ACC112 (cell line): ENCODE measurements at regions not wholly inside any gene's neighbourhood (a gene's known extent, or its start where the extent isn't known, plus 50 kb on each side); places are given as distances from the start of the nearest gene placed in this dataset.
"Not testable (repeated sequence)": the region's sequence is repeated elsewhere in the genome, so short reads cannot be mapped to it uniquely, and the experiment has no call there.

Experiments used
- H2AFZ ChIP-seq: fragments of 200-600 bp; sonication (generic); one replicate; pipeline ENCODE4 v1.6.0; 2017; ENCODE audit warnings: antibody characterized with exemption, low read length; ENCODE audit not compliant: unreplicated experiment
- H3K27ac ChIP-seq: fragments of 200-600 bp; sonication (generic); 2 replicates; pipeline ENCODE4 v1.5.1; 2014; ENCODE audit warnings: low read depth, mild to moderate bottlenecking, antibody characterized with exemption, low read length, moderate library complexity
- H3K27me3 ChIP-seq: fragments of 200-600 bp; sonication (generic); 2 replicates; pipeline ENCODE4 v1.6.1; 2014; ENCODE audit warnings: mild to moderate bottlenecking, antibody characterized with exemption, low read length, moderate library complexity, mixed read lengths; ENCODE audit not compliant: insufficient read depth
- H3K36me3 ChIP-seq: fragments of 200-600 bp; sonication (generic); 2 replicates; pipeline ENCODE4 v1.6.1; 2016; ENCODE audit warnings: mild to moderate bottlenecking, antibody characterized with exemption, low read length, moderate library complexity, mixed read lengths; ENCODE audit not compliant: insufficient read depth
- H3K4me1 ChIP-seq: fragments of 200-600 bp; sonication (generic); one replicate; pipeline ENCODE4 v1.6.1; 2016; ENCODE audit warnings: low read length, mixed read lengths; ENCODE audit not compliant: insufficient read depth, unreplicated experiment, control insufficient read depth
- H3K4me3 ChIP-seq: fragments of 200-600 bp; sonication (generic); 2 replicates; pipeline ENCODE4 v1.5.1; 2014; ENCODE audit warnings: mild to moderate bottlenecking, low read depth, low read length
- H3K79me2 ChIP-seq: fragments of 200-600 bp; sonication (generic); one replicate; pipeline ENCODE4 v1.6.0; 2016; ENCODE audit warnings: low read length; ENCODE audit not compliant: control insufficient read depth, unreplicated experiment, insufficient read depth

- H3K36me3 ChIP-seq: no peaks in the 10 kb centered on the region
- H3K79me2 ChIP-seq: no peaks in the 10 kb centered on the region
- H3K4me1 ChIP-seq: peaks cover 24% of the 10 kb centered on the region
- no peak overlapping the region for H3K27ac ChIP-seq
- no peak overlapping the region for H2AFZ ChIP-seq
- no peak overlapping the region for H3K4me3 ChIP-seq
- H3K27me3 ChIP-seq: no peaks in the 10 kb centered on the region
These were observed 70.8 kb upstream of the TEAD1 start for GRCh38 chr11:12603143-12604088.

GRCh38 chr11:12604557-12605153 is 69.6 kb upstream of the TEAD1 start:
- H3K27me3 ChIP-seq: no peaks in the 10 kb centered on the region
- no peaks in the 10 kb centered on the region for H3K79me2 ChIP-seq
- no peak overlapping the region for H2AFZ ChIP-seq
- peaks cover 17% of the 10 kb centered on the region for H3K4me1 ChIP-seq
- no peak overlapping the region for H3K27ac ChIP-seq
- no peak overlapping the region for H3K4me3 ChIP-seq
- H3K36me3 ChIP-seq: no peaks in the 10 kb centered on the region

GRCh38 chr11:12606597-12606996 is 67.6 kb upstream of the TEAD1 start:
- Histone ChIP-seq H3K4me3 (no peak overlapping the region), H2AFZ (no peak overlapping the region), H3K27me3 (no peaks in the 10 kb centered on the region), H3K79me2 (no peaks in the 10 kb centered on the region), H3K4me1 (peaks cover 17% of the 10 kb centered on the region), H3K27ac (peak overlapping the region; percentile 50), H3K36me3 (no peaks in the 10 kb centered on the region)

GRCh38 chr11:12608678-12609077 is 65.5 kb upstream of the TEAD1 start:
- H3K27me3 ChIP-seq, H3K79me2 ChIP-seq, H3K27ac ChIP-seq, H3K36me3 ChIP-seq, H2AFZ ChIP-seq, H3K4me3 ChIP-seq: not testable (repeated sequence)
- H3K4me1 ChIP-seq: peaks cover 14% of the 10 kb centered on the region

GRCh38 chr11:12611352-12611751 is 62.9 kb upstream of the TEAD1 start:
- H3K4me1 ChIP-seq: peaks cover 6% of the 10 kb centered on the region
- H3K4me3 ChIP-seq: no peak overlapping the region
- H3K27me3 ChIP-seq: no peaks in the 10 kb centered on the region
- 0 out of 2 replicates have a peak, but pooled peaks cover 2% of the 10 kb centered on the region for H3K36me3 ChIP-seq
- H3K27ac ChIP-seq: no peak overlapping the region
- H2AFZ ChIP-seq: no peak overlapping the region
- H3K79me2 ChIP-seq: no peaks in the 10 kb centered on the region

GRCh38 chr11:12617632-12618031 is 56.6 kb upstream of the TEAD1 start:
- Histone ChIP-seq H3K4me3 (no peak overlapping the region), H3K27ac (no peak overlapping the region), H2AFZ (no peak overlapping the region), H3K36me3 (no peaks in the 10 kb centered on the region), H3K27me3 (no peaks in the 10 kb centered on the region), H3K4me1 (no peaks in the 10 kb centered on the region), H3K79me2 (no peaks in the 10 kb centered on the region)

- no peaks in the 10 kb centered on the region for H3K79me2 ChIP-seq
- no peaks in the 10 kb centered on the region for H3K27me3 ChIP-seq
- no peak overlapping the region for H2AFZ ChIP-seq
- H3K36me3 ChIP-seq: no peaks in the 10 kb centered on the region
- H3K4me3 ChIP-seq: no peak overlapping the region
- no peaks in the 10 kb centered on the region for H3K4me1 ChIP-seq
- no peak overlapping the region for H3K27ac ChIP-seq
These were observed 55.3 kb upstream of the TEAD1 start for GRCh38 chr11:12618743-12619540.

- Histone ChIP-seq H3K36me3 (no peaks in the 10 kb centered on the region), H3K4me1 (peaks cover 19% of the 10 kb centered on the region), H3K79me2 (no peaks in the 10 kb centered on the region), H3K27me3 (no peaks in the 10 kb centered on the region), H3K27ac (no peak overlapping the region), H3K4me3 (no peak overlapping the region), H2AFZ (no peak overlapping the region)
These were observed 50.4 kb upstream of the TEAD1 start for GRCh38 chr11:12623869-12624268.
